ENCODE measurements at regions not wholly inside any gene's neighbourhood (a gene's known extent, or its start where the extent isn't known, plus 50 kb on each side); places are given as distances from the start of the nearest gene placed in this dataset.
"Not testable (repeated sequence)": the region's sequence is repeated elsewhere in the genome, so short reads cannot be mapped to it uniquely, and the experiment has no call there.

- TF ChIP-seq, protein P1, sequence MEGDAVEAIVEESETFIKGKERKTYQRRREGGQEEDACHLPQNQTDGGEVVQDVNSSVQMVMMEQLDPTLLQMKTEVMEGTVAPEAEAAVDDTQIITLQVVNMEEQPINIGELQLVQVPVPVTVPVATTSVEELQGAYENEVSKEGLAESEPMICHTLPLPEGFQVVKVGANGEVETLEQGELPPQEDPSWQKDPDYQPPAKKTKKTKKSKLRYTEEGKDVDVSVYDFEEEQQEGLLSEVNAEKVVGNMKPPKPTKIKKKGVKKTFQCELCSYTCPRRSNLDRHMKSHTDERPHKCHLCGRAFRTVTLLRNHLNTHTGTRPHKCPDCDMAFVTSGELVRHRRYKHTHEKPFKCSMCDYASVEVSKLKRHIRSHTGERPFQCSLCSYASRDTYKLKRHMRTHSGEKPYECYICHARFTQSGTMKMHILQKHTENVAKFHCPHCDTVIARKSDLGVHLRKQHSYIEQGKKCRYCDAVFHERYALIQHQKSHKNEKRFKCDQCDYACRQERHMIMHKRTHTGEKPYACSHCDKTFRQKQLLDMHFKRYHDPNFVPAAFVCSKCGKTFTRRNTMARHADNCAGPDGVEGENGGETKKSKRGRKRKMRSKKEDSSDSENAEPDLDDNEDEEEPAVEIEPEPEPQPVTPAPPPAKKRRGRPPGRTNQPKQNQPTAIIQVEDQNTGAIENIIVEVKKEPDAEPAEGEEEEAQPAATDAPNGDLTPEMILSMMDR (IDR thresholded peaks at IDR 0.05): not testable (repeated sequence)
- not testable (repeated sequence) for TF ChIP-seq EZH2 (IDR thresholded peaks at IDR 0.05)
Measured at GRCh38 chr20:26201026-26201425, 504.4 kb upstream of the ZNF337 start.
